ENCODE measurements at regions not wholly inside any gene's neighbourhood (a gene's known extent, or its start where the extent isn't known, plus 50 kb on each side); places are given as distances from the start of the nearest gene placed in this dataset.
"Not testable (repeated sequence)": the region's sequence is repeated elsewhere in the genome, so short reads cannot be mapped to it uniquely, and the experiment has no call there.

DNA sequence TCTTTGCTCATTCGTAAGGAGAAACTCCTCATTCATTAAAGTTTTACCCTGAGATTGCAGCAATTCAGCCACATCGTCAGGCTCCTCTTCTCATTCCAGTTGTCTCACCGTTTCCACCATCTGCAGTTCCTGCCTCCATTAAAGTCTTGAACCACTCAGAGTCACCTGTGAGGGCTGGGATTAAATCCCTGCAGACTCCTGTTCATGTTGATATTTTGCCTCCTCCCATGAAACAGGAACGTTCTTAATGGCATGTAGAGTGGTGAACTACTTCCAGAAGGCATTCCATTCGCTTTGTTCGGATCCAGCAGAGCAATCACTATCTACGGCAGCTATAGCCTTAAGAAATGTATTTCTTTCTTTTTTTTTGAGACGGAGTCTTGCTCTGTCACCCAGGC lies 96.5 kb upstream of the FAM20C start:
- no peak for DNase-seq (ENCODE audit: extremely low read depth, low read depth, low spot score)

- DNase-seq (ENCODE audit: extremely low read depth, low read depth, low spot score) = no peak
These were observed 95.5 kb upstream of the FAM20C start for GRCh38 chr7:96861-97260.

DNA sequence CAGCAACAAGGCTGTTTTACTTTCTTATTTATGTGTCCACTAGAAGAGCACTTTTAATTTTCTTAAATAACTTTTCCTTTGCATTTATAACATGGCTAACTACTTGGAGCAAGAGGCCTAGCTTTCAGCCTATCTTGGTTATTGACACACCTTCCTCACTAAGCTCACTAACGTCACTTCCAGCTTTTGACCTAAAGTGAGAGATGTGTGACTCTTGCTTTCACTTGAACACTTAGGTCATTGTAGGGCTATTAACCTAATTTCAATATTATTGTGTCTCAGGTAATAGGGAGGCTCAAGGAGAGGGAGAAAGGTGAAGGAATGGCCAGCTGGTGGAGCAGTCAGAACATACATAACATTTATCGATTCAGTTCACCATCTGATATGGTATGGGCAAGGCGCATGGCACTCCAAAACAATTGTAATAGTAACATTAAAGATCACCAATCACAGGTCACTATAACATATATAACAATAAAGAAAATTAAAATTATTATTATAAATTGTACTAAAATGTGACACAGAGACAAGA lies 95.0 kb upstream of the FAM20C start:
- no peak for DNase-seq (ENCODE audit: extremely low read depth, low read depth, low spot score)

GRCh38 chr7:101146-102046 lies 91.0 kb upstream of the FAM20C start:
- peak; percentile 41 for DNase-seq (ENCODE audit: extremely low read depth, low read depth, low spot score)

- DNase-seq (ENCODE audit: extremely low read depth, low read depth, low spot score) = no peak
These were observed 90.2 kb upstream of the FAM20C start for GRCh38 chr7:102047-102711.

- DNase-seq (ENCODE audit: extremely low read depth, low read depth, low spot score) = no peak
These were observed 89.7 kb upstream of the FAM20C start for GRCh38 chr7:102721-103120.

GRCh38 chr7:103981-104380 lies 88.4 kb upstream of the FAM20C start:
- DNase-seq (ENCODE audit: extremely low read depth, low read depth, low spot score) = not testable (repeated sequence)

GRCh38 chr7:105002-105401 lies 87.4 kb upstream of the FAM20C start:
- DNase-seq (ENCODE audit: extremely low read depth, low read depth, low spot score) = no peak

DNA sequence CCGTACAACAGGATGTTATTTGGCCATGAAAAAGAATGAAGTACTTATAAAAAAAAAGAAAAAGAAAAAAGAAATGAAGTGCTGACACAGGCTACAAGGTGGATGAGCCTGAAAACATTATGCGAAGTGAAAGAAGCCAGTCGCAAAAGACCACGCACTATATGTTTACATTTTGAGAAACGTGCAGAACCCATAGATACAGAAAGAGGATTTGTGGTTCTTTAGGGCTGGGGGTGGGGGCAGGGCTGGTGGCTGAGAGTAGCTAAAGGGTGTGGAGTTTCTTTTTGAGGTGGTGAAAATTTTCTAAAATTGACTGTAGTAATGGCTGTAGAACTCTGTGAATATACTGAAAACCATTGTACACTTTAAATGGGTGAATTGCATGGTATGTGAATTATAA lies 86.0 kb upstream of the FAM20C start:
- no peak for DNase-seq (ENCODE audit: extremely low read depth, low read depth, low spot score)

GRCh38 chr7:107233-107632 lies 85.1 kb upstream of the FAM20C start:
- no peak for DNase-seq (ENCODE audit: extremely low read depth, low read depth, low spot score)

DNA sequence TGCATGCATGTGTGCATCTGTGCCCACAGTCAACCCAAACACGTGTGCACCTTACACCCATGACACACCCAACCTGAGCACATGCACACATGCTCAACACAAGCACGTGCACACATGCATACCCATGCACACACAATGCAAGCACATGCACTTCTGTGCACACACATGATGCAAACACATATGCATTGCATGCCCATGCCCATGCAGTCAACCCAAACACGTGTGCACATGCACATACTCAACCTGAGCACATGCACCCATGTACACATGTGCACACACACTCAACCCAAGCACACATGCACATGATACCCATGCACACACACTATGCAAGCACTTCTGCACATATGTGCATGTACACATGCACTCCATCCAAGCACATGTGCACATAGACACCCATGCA lies 84.5 kb upstream of the FAM20C start:
- no peak for DNase-seq (ENCODE audit: extremely low read depth, low read depth, low spot score)

DNA sequence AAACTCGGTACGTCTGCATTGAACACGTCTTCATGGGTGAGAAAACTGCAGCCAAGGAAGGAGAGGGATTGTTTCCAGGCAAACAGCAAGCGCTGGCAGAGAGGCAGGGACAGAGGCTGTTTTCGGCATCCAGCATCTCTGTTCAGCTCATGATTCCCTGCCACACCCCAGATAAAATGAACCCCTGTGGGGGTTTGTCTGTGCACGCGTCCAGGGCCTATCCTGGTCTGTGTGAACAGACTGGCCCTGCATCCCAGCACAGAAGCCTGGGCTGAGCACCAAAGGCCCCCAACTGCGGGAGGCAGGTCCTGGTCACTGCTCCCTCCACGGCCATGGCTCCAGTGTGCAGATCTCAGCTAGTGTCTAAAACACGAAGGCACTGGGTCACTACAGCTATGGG lies 83.3 kb upstream of the FAM20C start:
- no peak for DNase-seq (ENCODE audit: extremely low read depth, low read depth, low spot score)

GRCh38 chr7:109898-110556 lies 82.3 kb upstream of the FAM20C start:
- DNase-seq (ENCODE audit: extremely low read depth, low read depth, low spot score) = no peak

DNA sequence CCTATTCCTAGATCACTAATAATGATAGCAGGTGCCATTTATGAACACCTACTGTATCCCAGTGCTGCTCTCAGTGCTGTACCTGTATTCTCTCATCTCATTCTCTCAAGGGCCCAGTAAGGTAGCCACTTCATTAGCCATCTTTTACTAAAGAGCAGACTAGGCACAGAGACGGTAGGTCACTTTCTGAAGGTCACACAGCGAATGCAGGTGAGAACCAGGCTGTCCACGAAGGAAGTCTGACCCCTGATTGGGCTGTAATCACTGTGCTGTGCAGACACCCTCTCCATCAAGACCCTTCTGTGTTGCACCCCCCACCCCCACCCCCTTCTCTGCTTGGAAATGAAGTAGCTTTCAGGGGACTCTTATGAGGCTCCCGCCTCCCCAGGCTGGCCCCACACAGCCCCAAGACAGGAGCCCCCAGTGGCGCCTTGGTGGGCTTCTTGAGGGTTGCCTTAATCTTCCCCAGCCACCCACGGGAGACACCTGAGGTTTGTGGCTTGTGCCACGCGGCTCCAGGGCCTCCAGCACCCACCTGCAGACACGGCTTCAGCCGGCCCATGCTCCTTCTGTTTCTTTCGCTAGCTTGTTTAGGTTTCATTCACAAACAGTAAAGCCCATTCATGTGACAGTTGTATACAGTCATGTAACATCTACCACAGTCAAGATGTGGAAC lies 81.7 kb upstream of the FAM20C start:
- DNase-seq (ENCODE audit: extremely low read depth, low read depth, low spot score) = no peak

DNA sequence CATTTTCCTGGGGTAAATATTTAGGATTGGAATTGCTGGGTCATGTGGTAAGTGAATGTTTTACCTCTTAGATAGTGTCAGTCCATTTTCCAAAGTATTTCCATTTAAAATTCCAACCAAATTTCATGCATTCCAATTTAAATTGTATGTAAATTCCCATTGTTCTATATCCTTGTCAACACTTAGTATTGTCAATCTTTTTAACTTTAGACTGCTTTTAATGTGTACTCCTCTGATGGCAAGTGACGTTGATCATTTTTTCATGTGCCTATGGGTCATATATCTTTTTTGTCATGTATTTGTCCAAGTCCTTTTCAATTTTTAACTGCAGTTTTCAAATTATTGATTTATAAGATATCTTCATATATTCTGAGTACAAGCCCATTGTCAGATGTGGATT lies 80.8 kb upstream of the FAM20C start:
- DNase-seq (ENCODE audit: extremely low read depth, low read depth, low spot score) = no peak

GRCh38 chr7:112881-113280 lies 79.5 kb upstream of the FAM20C start:
- DNase-seq (ENCODE audit: extremely low read depth, low read depth, low spot score) = no peak

GRCh38 chr7:115274-115911 lies 77.0 kb upstream of the FAM20C start:
- DNase-seq (ENCODE audit: extremely low read depth, low read depth, low spot score) = no peak

DNA sequence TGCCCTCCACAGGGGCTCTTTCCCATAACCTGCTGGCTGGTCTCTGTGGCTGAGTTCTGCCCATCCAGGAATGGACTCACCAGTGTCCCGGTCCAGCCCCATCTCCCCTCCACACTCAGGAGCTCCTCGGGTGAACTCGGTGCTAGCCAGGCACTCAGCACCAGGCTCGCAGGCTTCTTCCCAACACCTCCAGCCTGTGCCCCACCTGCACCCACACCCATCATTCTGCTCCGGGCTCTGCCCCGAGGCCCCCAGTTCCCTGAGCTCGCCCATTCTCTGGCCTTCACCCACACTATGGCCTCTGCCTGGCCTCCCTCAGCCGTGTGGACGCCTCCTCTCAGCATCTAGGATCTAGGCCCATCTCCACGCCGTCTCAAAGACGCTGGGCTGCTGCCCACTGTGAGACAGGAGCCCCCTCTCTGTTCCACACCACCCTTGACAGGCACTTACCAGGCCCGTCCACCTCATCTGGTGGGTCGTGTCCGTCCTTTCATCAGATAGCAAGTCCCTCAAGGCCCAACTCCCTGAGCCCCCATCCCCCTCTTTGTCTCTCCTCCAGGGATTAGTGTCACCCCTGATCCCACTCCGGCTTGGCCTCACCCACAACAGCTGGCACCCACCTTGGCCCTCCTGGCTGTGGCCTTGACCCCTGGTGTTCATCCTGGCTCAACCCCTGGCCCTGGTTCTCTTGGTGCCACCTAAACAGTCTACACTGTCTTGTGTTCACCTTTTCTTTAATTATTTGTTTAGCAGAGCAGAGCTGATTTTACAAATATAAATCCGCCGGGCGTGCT lies 76.0 kb upstream of the FAM20C start:
- no peak for DNase-seq (ENCODE audit: extremely low read depth, low read depth, low spot score)

GRCh38 chr7:117836-118614 lies 74.3 kb upstream of the FAM20C start:
- no peak for DNase-seq (ENCODE audit: extremely low read depth, low read depth, low spot score)

All from glomerular endothelial cell (primary cell).